Motor neuron (in vitro differentiated cells): ENCODE measurements at regions not wholly inside any gene's neighbourhood (a gene's known extent, or its start where the extent isn't known, plus 50 kb on each side); places are given as distances from the start of the nearest gene placed in this dataset.

Experiments used
- ATAC-seq, 8 experiments: fragments of 200-7000 bp; cut with Tn5 transposase; replicated peaks in 6 of 8; 2 replicates each; pipeline ENCODE4 v1.8.0; 2021; ENCODE audit warnings: mild to moderate bottlenecking in 8 of 8, moderate library complexity in 8 of 8
- H3K27ac ChIP-seq, 2 donors: fragments of 250-450 bp; sonication (Bioruptor Pico); 2 replicates each; pipeline ENCODE4 v1.9.0; 2021; ENCODE audit warnings: antibody characterized with exemption in 2 of 2, mild to moderate bottlenecking in 2 of 2, moderate library complexity in 1 of 2
- H3K4me1 ChIP-seq, 2 donors: fragments of 250-450 bp; sonication (Bioruptor Pico); replicated peaks in 1 of 2; 2 replicates each; pipeline ENCODE4 v1.6.1; 2021; ENCODE audit warnings: antibody characterized with exemption in 2 of 2, mild to moderate bottlenecking in 2 of 2, moderate library complexity in 1 of 2
- H3K4me3 ChIP-seq, 5 donors: fragments of 250-450 bp; sonication (Bioruptor Pico); 2 replicates each; pipeline ENCODE4 v1.9.0; 2021; ENCODE audit warnings: antibody characterized with exemption in 5 of 5, mild to moderate bottlenecking in 5 of 5, moderate library complexity in 4 of 5
- WGBS, 10 experiments: fragments of 450-650 bp; shearing (Covaris generic); methylation state at CpG; one replicate each; pipeline ENCODE4 v1.0.0; 2022; 5-methylcytosine and 5-hydroxymethylcytosine counted together
- in situ Hi-C, 9 experiments: fragments of 400-800 bp; cut with MboI; loops; one replicate each; pipeline ENCODE4 v1.15.0; 2021; ENCODE audit warnings: low sequenced_read_pairs in 9 of 9, low pct_unique_long_range_greater_than_20kb in 2 of 9; ENCODE audit not compliant: unreplicated experiment in 9 of 9

GRCh38 chr2:76429374-76429773 lies 718.7 kb upstream of the GCFC2 start:
- Histone ChIP-seq H3K27ac (no peak overlapping the region), H3K4me3 (no peak overlapping the region), H3K4me1 (no peaks in the 10 kb centered on the region)
- 0 to 100% (median 46%) methylated on average over 1 to 2 of the region's 2 CpGs; no CpG with 5 or more reads in 2 of the 10 experiments for WGBS, 10 experiments
- ATAC-seq: no peak
- in situ Hi-C loops: no loop called here

DNA sequence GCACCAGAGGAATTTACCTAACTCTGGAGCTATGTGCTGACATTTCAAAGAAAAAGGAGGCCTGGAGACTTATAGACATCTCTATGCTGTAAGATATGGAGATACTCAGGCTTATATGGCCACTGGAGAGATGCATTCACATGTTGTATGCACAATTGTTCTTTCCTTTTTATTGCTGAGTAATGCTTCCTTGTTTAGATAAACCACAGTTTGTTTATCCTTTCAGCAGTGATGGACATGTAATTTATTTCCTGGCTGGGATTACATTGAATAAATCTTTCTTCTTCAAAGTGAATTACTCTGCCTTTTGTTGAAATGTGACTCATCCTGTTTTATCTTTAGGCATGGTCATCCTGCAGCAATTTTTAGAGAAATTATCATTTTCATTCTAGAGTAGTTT lies 716.7 kb upstream of the GCFC2 start:
- no peak overlapping the region for H3K27ac ChIP-seq
- in situ Hi-C loops: no loop called here

GRCh38 chr2:76415821-76416220 lies 705.1 kb upstream of the GCFC2 start:
- WGBS, 10 experiments: 16 to 97% (median 80%) methylated on average over 1 to 7 of the region's 7 CpGs
- Histone ChIP-seq H3K27ac (no peak overlapping the region), H3K4me3 (no peak overlapping the region), H3K4me1 (no peaks in the 10 kb centered on the region)
- in situ Hi-C loops: no loop called here
- no peak for ATAC-seq

More for the DNA sequence above, 716.7 kb upstream of the GCFC2 start:
- peak in 2 of 8 experiments; percentile 29 to 32 for ATAC-seq
- no peak overlapping the region for H3K4me3 ChIP-seq
- H3K4me1 ChIP-seq: no peaks in the 10 kb centered on the region

- no peak for ATAC-seq
- H3K4me1 ChIP-seq: no peaks in the 10 kb centered on the region
- no peak overlapping the region for H3K27ac ChIP-seq
- in situ Hi-C loops: no loop called here
- H3K4me3 ChIP-seq: no peak overlapping the region
Measured at GRCh38 chr2:76413436-76413835, 702.7 kb upstream of the GCFC2 start.

DNA sequence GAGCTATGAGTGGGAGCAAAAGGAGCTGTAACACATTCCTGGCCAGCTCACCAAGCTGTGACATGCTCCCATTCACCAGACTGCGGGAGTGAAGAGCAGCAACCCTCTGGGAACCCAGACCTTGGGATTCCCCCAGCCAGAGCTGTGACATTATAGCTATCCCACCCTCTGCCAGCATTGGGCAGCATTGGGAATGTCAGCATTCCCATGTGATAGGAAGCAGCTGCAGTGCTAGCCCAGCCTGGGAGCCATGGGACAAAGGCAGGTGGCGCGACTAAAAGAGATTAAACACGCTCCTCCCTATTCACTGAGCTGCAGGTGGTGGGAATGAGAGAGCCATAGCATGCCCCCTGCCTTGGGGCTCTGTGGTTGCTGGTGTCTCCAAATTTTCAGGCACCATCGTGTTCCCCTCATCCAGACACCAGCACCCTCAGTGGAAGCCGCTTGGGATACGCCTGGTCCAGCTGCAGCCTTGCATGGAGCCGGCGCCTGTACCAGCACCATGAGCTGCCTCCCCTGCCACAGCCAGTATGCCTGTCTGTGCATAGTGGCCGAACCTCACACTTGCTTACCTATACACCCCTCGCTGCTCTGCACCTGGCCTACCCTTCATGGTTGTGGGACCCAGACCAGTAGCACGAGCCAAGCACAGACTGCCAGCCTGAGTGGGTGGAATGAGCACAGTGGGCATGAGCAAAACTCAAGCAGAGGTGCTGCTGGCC lies 695.6 kb upstream of the GCFC2 start:
- WGBS, 10 experiments: 18 to 100% (median 87%) methylated on average over 1 to 5 of the region's 12 CpGs; no CpG with 5 or more reads in 4 of the 10 experiments
- ATAC-seq: no peak
- Histone ChIP-seq H3K4me3 (no peak overlapping the region), H3K27ac (no peak overlapping the region), H3K4me1 (no peaks in the 10 kb centered on the region)
- in situ Hi-C loops: no loop called here

GRCh38 chr2:76393356-76393755 lies 682.6 kb upstream of the GCFC2 start:
- ATAC-seq: no peak

GRCh38 chr2:76391678-76392077 lies 681.0 kb upstream of the GCFC2 start:
- in situ Hi-C loops: no loop called here
- 0 to 100% (median 40%) methylated on average over 1 to 3 of the region's 3 CpGs; no CpG with 5 or more reads in 3 of the 10 experiments for WGBS, 10 experiments
- no peak for ATAC-seq
- H3K27ac ChIP-seq: no peak overlapping the region
- H3K4me1 ChIP-seq: no peaks in the 10 kb centered on the region
- no peak overlapping the region for H3K4me3 ChIP-seq

More at GRCh38 chr2:76393356-76393755, 682.6 kb upstream of the GCFC2 start:
- in situ Hi-C loops: no loop called here
- H3K4me1 ChIP-seq: no peaks in the 10 kb centered on the region
- H3K27ac ChIP-seq: no peak overlapping the region
- H3K4me3 ChIP-seq: no peak overlapping the region

- no peaks in the 10 kb centered on the region for H3K4me1 ChIP-seq
- in situ Hi-C loops: no loop called here
- WGBS, 10 experiments: 0 to 100% (median 17%) methylated on average over 1 of the region's 1 CpG; no CpG with 5 or more reads in 5 of the 10 experiments
- H3K4me3 ChIP-seq: no peak overlapping the region
- H3K27ac ChIP-seq: no peak overlapping the region
- peak in 1 of 8 experiments; percentile 32 for ATAC-seq
Measured at GRCh38 chr2:76387294-76387693, 676.6 kb upstream of the GCFC2 start.

DNA sequence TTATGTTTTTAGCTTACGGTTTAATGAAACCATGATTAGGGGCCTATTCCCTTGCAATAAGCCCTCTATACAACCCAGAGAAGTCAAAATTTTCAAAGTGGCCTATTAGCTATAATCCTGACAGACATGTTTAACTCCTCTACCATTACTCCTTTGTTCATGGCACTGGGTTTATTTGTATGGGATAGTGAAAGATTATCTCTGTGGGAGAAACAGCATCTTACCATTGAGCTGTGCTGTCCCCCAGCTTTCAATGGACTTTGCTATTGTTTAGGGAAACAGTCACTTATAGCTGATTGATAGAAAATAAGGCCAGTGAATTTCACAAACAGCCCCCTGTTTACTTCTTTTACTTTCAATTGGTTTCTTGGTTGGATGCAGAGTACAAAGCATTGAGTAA lies 675.2 kb upstream of the GCFC2 start:
- H3K27ac ChIP-seq: no peak overlapping the region
- in situ Hi-C loops: no loop called here
- no peaks in the 10 kb centered on the region for H3K4me1 ChIP-seq
- WGBS, 10 experiments: 44 to 100% (median 83%) methylated on average over 1 of the region's 1 CpG; no CpG with 5 or more reads in 5 of the 10 experiments
- ATAC-seq: no peak
- no peak overlapping the region for H3K4me3 ChIP-seq

- ATAC-seq: no peak
- in situ Hi-C loops: no loop called here
Measured at GRCh38 chr2:76381624-76382023, 670.9 kb upstream of the GCFC2 start.

DNA sequence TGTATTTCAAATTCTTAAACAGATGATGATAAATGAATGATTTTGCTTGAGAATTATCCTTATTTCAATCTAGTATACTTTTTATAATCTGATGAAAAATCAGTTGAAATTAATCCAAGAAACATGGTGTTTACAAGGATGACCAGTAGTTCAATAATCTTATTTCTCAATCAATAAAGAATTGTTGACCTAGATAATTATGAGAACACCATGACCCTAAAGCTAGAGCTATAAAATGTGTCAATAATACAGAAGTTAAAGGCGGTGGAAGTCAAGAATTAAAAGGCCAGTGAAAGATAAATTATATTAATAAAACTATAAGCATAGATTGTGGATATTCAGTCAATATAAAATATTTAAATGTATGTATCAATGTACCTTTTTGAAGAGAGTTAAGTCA lies 667.4 kb upstream of the GCFC2 start:
- Histone ChIP-seq H3K27ac (no peak overlapping the region), H3K4me1 (no peaks in the 10 kb centered on the region), H3K4me3 (no peak overlapping the region)
- WGBS, 10 experiments: 0 to 100% (median 14%) methylated on average over 1 of the region's 1 CpG; no CpG with 5 or more reads in 3 of the 10 experiments
- no peak for ATAC-seq
- in situ Hi-C loops: no loop called here

More at GRCh38 chr2:76381624-76382023, 670.9 kb upstream of the GCFC2 start:
- Histone ChIP-seq H3K4me1 (no peaks in the 10 kb centered on the region), H3K27ac (no peak overlapping the region), H3K4me3 (no peak overlapping the region)

GRCh38 chr2:76341439-76341838 lies 630.7 kb upstream of the GCFC2 start:
- 0 to 100% (median 69%) methylated on average over 1 to 2 of the region's 2 CpGs for WGBS, 10 experiments
- H3K4me1 ChIP-seq: no peaks in the 10 kb centered on the region
- ATAC-seq: no peak
- no peak overlapping the region for H3K27ac ChIP-seq
- in situ Hi-C loops: no loop called here
- H3K4me3 ChIP-seq: no peak overlapping the region

DNA sequence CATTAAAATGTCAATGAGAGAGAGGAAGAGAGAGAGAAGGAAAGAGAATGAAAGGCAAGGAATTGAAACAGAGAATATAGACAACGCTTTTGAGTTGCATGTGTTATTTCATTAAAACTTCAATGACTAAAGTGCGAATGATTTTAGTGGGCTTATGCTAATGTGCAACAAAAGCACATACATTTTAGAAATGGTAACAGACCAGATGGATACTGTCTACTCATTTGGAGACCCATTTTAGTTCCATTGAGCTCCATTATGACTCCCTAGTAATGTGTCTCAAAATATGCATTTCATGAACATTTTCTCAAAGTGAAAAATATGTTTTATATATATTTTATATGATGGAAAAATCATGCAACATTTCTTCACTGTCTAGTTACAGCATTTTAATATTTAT lies 622.2 kb upstream of the GCFC2 start:
- in situ Hi-C loops: no loop called here
- Histone ChIP-seq H3K4me1 (no peaks in the 10 kb centered on the region), H3K27ac (no peak overlapping the region), H3K4me3 (no peak overlapping the region)
- 0 to 100% (median 84%) methylated on average over 1 to 2 of the region's 2 CpGs for WGBS, 10 experiments
- ATAC-seq: no peak

DNA sequence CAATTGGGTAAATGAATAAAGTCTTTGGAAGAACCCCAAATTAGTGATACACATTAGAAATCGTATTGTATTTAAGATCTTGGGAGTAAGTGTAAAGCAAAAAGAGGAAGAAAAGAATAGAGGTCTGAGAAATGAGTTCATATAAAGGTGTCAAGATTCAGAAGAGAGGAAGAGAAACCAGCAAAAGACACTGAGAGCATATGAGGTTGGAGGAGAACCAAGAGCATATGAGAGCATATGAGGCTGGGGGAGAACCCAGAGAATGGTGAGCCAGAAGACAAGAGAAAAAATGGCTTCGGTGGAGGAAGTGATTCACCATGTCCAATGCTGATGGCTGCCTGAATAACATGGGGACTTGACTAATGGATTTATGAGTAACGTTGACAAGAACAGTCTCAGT lies 620.1 kb upstream of the GCFC2 start:
- WGBS, 10 experiments: 3 to 100% (median 79%) methylated on average over 2 to 3 of the region's 3 CpGs
- no peak overlapping the region for H3K27ac ChIP-seq
- no peak for ATAC-seq
- no peaks in the 10 kb centered on the region for H3K4me1 ChIP-seq
- in situ Hi-C loops: no loop called here
- no peak overlapping the region for H3K4me3 ChIP-seq
